Kidney epithelial cell (primary cell): ENCODE measurements at regions not wholly inside any gene's neighbourhood (a gene's known extent, or its start where the extent isn't known, plus 50 kb on each side); places are given as distances from the start of the nearest gene placed in this dataset.

Source experiments
- DNase-seq: peaks from one replicate; pipeline ENCODE4 v3.0.0-alpha.2; 2010; ENCODE audit warnings: low read depth
- H3K27me3 ChIP-seq: 2 replicates; pipeline ENCODE4 v1.6.0; 2011; ENCODE audit warnings: low read length; ENCODE audit not compliant: control insufficient read depth, insufficient read depth
- H3K36me3 ChIP-seq: 2 replicates; pipeline ENCODE4 v1.5.1; 2011; ENCODE audit warnings: low read length; ENCODE audit not compliant: control insufficient read depth, insufficient read depth
- H3K4me3 ChIP-seq: 2 replicates; pipeline ENCODE4 v1.5.1; 2011; ENCODE audit warnings: low read depth, mild to moderate bottlenecking, control low read depth, low read length
- CTCF ChIP-seq: IDR thresholded peaks from 2 replicates; pipeline ENCODE4 v1.5.1; 2011; ENCODE audit warnings: mild to moderate bottlenecking, moderate library complexity, low read length, control low read depth, inconsistent platforms; ENCODE audit not compliant: insufficient read depth, poor library complexity, severe bottlenecking

- no peak overlapping the region for H3K4me3 ChIP-seq
- TF ChIP-seq CTCF: no peak
- DNase-seq: no peak
- no peaks in the 10 kb centered on the region for H3K36me3 ChIP-seq
- H3K27me3 ChIP-seq: no peaks in the 10 kb centered on the region
Observed at GRCh38 chr16:9436175-9436574, 344.7 kb downstream of the HAPSTR1 start.

GRCh38 chr16:9437115-9437514, 345.7 kb downstream of the HAPSTR1 start:
- no peak overlapping the region for H3K4me3 ChIP-seq
- no peak for DNase-seq
- H3K27me3 ChIP-seq: no peaks in the 10 kb centered on the region
- no peak for TF ChIP-seq CTCF
- no peaks in the 10 kb centered on the region for H3K36me3 ChIP-seq

GRCh38 chr16:9438991-9439390, 347.5 kb downstream of the HAPSTR1 start:
- Histone ChIP-seq H3K4me3 (no peak overlapping the region), H3K36me3 (no peaks in the 10 kb centered on the region), H3K27me3 (no peaks in the 10 kb centered on the region)
- DNase-seq: peak; percentile 50
- TF ChIP-seq CTCF: no peak

GRCh38 chr16:9441012-9441411, 349.6 kb downstream of the HAPSTR1 start:
- H3K36me3 ChIP-seq: no peaks in the 10 kb centered on the region
- TF ChIP-seq CTCF: no peak
- H3K4me3 ChIP-seq: no peak overlapping the region
- DNase-seq: no peak
- no peaks in the 10 kb centered on the region for H3K27me3 ChIP-seq

GRCh38 chr16:9443864-9444263, 352.4 kb downstream of the HAPSTR1 start:
- no peak for TF ChIP-seq CTCF
- Histone ChIP-seq H3K27me3 (no peaks in the 10 kb centered on the region), H3K36me3 (no peaks in the 10 kb centered on the region), H3K4me3 (no peak overlapping the region)
- DNase-seq: no peak

GRCh38 chr16:9446471-9447194, 355.2 kb downstream of the HAPSTR1 start:
- TF ChIP-seq CTCF: no peak
- DNase-seq: no peak
- no peaks in the 10 kb centered on the region for H3K27me3 ChIP-seq
- no peaks in the 10 kb centered on the region for H3K36me3 ChIP-seq
- no peak overlapping the region for H3K4me3 ChIP-seq
